Lower leg skin (tissue), 4 donors: ENCODE measurements at regions not wholly inside any gene's neighbourhood (a gene's known extent, or its start where the extent isn't known, plus 50 kb on each side); places are given as distances from the start of the nearest gene placed in this dataset.

ENCODE experiments used
- DNase-seq, 2 donors: peaks; one replicate each; pipeline ENCODE4 v3.0.0-alpha.2; 2019; ENCODE audit warnings: low spot score in 2 of 2
- H3K4me3 ChIP-seq: fragments of 200-600 bp; sonication (generic); 2 replicates; pipeline ENCODE4 v1.5.1; 2017; ENCODE audit warnings: mild to moderate bottlenecking, low read depth; ENCODE audit not compliant: poor library complexity, severe bottlenecking
- POLR2A ChIP-seq, 2 donors: fragments of 450-650 bp; IDR thresholded peaks; one replicate each; pipeline ENCODE4 v1.6.1; 2016 to 2017; ENCODE audit warnings: antibody characterized with exemption in 2 of 2, mild to moderate bottlenecking in 1 of 2, moderate library complexity in 1 of 2
- WGBS, 2 donors: methylation state at CpG; one replicate each; pipeline ENCODE4 v1.1.5; 2018; 5-methylcytosine and 5-hydroxymethylcytosine counted together
- intact Hi-C: fragments of 100-400 bp; cut with DNase I; formaldehyde crosslinking; loops from one replicate; pipeline ENCODE4 v1.15.0; 2023; ENCODE audit warnings: low total_unique reads
- TF ChIP-seq, protein P1 (sequence below), 3 donors: fragments of 450-650 bp; IDR thresholded peaks; one replicate each; pipeline ENCODE4 v1.5.1; 2016; ENCODE audit warnings: antibody characterized with exemption in 3 of 3, mild to moderate bottlenecking in 3 of 3, moderate library complexity in 2 of 3

DNA sequence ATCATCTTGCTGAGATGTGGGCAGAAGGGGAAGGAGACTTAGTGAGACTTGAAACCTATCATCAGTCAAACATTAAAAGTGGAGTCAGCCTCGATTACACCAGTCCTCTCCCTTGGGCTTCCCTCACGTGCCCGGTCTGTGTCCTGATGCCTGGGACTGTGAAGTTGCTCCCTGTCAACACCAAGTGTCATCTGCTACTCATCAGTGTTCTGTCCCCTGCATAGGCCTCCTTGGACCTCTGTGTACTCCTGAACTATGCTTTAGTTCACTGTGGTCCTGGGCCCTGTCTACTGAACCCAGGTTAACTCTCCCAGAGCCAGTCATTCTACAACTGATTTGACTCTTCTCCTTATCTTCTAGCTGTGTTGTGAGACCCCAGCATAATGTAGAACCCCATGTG is 506.3 kb downstream of the TYW1 start:
- intact Hi-C loops = no loop called here
- TF ChIP-seq, protein P1, sequence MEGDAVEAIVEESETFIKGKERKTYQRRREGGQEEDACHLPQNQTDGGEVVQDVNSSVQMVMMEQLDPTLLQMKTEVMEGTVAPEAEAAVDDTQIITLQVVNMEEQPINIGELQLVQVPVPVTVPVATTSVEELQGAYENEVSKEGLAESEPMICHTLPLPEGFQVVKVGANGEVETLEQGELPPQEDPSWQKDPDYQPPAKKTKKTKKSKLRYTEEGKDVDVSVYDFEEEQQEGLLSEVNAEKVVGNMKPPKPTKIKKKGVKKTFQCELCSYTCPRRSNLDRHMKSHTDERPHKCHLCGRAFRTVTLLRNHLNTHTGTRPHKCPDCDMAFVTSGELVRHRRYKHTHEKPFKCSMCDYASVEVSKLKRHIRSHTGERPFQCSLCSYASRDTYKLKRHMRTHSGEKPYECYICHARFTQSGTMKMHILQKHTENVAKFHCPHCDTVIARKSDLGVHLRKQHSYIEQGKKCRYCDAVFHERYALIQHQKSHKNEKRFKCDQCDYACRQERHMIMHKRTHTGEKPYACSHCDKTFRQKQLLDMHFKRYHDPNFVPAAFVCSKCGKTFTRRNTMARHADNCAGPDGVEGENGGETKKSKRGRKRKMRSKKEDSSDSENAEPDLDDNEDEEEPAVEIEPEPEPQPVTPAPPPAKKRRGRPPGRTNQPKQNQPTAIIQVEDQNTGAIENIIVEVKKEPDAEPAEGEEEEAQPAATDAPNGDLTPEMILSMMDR (IDR thresholded peaks at IDR 0.05) = no peak
- TF ChIP-seq POLR2A (IDR thresholded peaks at IDR 0.05) = no peak
- no peak for DNase-seq
- WGBS, 2 donors = 70 to 71% methylated on average over 3 of the region's 3 CpGs
- no peak overlapping the region for H3K4me3 ChIP-seq

DNA sequence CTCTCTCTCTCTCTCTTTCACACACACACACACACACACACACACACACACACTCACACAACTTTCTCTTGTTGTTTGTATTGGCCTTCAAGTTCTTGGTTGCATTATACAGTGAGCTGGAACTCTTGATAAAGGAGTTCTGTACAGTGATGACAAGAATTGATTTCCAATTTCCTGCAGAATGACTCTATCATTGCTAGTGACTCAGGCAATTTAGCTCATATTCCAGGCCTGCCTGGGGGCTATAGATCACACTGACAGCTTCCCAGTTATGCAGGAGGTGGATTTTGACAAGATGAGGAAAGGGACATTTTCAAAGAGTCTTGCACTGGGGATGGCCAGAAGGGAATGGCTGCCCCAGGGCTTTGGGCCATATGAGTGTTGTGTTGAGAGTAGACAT is 508.8 kb downstream of the TYW1 start:
- H3K4me3 ChIP-seq = no peak overlapping the region
- no peak for TF ChIP-seq POLR2A (IDR thresholded peaks at IDR 0.05)
- TF ChIP-seq, protein P1 (IDR thresholded peaks at IDR 0.05) = no peak
- intact Hi-C loops = no loop called here
- no peak for DNase-seq

DNA sequence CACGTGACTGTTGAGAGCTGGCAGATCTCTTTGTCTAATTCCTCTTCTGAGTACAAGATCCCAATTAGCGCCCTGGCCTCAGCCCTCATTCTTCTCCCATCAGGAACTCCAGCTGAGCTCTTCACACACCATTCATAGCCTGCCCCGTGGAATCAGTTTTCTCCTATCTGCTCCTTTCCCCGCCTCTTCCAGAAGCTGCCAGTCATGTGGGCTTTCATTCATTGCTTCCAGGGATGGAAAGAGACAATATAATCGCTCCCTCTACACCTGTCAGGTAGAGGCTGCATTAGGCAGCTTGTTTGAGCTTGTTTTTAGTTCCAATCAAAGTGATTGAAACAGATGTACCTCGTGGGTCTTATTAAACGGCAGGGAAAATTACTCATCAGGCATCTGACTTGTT is 515.8 kb downstream of the TYW1 start:
- no peak for TF ChIP-seq POLR2A (IDR thresholded peaks at IDR 0.05)
- TF ChIP-seq, protein P1 (IDR thresholded peaks at IDR 0.05) = no peak
- intact Hi-C loops = no loop called here
- no peak for DNase-seq
- 37 to 41% methylated on average over 7 of the region's 7 CpGs for WGBS, 2 donors
- no peak overlapping the region for H3K4me3 ChIP-seq

DNA sequence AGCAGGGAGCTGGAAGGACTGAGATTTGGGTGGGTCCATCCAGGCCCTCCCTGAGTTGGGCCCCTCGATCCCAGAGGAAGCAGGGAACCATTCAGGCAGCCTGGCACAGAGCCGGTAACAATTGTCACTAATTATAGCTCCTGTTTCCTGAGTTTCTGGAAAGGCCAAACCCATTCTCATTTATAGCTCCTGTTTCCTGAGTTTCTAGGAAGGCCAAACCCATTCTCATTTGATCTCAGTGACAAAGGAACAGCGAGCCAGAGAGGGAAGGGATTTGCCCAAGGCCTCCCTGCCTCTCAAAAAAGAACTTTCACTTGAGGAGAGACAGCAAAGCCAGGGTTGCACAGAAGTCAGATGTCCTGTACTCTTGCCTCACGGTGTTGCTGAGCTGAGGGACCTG is 521.9 kb downstream of the TYW1 start:
- DNase-seq = no peak
- H3K4me3 ChIP-seq = no peak overlapping the region
- intact Hi-C loops = no loop called here
- WGBS, 2 donors = 27 to 29% methylated on average over 4 of the region's 4 CpGs
- TF ChIP-seq, protein P1 (IDR thresholded peaks at IDR 0.05) = no peak
- no peak for TF ChIP-seq POLR2A (IDR thresholded peaks at IDR 0.05)

DNA sequence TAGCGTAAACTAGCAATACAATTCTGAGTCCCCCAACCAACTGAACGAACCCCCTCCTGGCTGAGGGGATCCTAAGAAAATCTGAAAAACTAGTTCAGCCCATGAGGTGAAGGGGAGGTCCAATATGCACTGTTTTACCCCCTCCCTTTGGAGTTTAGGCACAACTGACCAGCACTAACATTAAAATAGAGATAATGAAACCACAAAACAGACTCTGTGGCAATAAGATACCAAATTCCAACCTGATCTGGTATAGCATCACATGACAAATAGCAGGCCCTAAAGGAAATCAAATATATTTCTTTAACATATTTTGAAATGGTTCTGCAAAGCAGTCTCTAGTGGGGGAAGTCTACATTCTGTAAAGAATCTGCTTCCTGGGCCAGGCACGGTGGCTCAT is 522.5 kb downstream of the TYW1 start:
- intact Hi-C loops = no loop called here
- WGBS, 2 donors = 77% methylated on average over 3 of the region's 3 CpGs
- no peak for TF ChIP-seq POLR2A (IDR thresholded peaks at IDR 0.05)
- TF ChIP-seq, protein P1 (IDR thresholded peaks at IDR 0.05) = no peak
- no peak overlapping the region for H3K4me3 ChIP-seq
- DNase-seq = no peak

DNA sequence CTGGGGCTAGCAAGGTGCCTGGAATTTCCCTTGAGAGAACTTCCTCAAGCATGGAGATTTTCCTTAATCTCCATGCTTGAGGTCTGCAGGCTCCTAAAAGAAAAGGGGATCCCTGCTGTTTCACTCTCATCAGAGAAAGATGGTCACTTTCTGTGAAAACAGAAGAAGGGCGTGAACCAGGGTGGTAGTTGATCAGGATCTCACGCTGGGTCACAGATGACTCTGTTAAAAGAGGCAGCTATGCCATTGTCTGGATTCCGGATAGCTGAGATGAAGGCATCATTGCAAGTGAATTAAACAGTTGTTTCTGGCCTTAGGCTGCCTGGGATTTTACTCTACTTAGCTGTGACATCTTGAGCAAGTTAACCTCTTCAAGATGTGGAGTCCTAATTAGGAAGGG is 525.9 kb downstream of the TYW1 start:
- 74 to 83% methylated on average over 3 of the region's 3 CpGs for WGBS, 2 donors
- no peak overlapping the region for H3K4me3 ChIP-seq
- DNase-seq = no peak
- intact Hi-C loops = no loop called here
- no peak for TF ChIP-seq POLR2A (IDR thresholded peaks at IDR 0.05)
- TF ChIP-seq, protein P1 (IDR thresholded peaks at IDR 0.05) = no peak
